GM23338 (cell line): ENCODE measurements at regions not wholly inside any gene's neighbourhood (a gene's known extent, or its start where the extent isn't known, plus 50 kb on each side); places are given as distances from the start of the nearest gene placed in this dataset.

Source experiments
- ATAC-seq: fragments of 200-7000 bp; cut with Tn5 transposase; 3 replicates; pipeline ENCODE4 v1.9.1; 2020
- DNase-seq: peaks from one replicate; pipeline ENCODE4 v3.0.0-alpha.2; 2015; ENCODE audit warnings: low spot score
- H2AFZ ChIP-seq: fragments of 200-600 bp; sonication (generic); 2 replicates; pipeline ENCODE4 v1.8.0; 2016; ENCODE audit warnings: antibody characterized with exemption, mild to moderate bottlenecking, moderate library complexity
- H3F3A ChIP-seq: fragments of 200-600 bp; sonication (generic); replicated peaks from 2 replicates; pipeline ENCODE4 v1.8.0; 2017; ENCODE audit warnings: antibody characterized with exemption, mixed run types, low read depth
- H3K27ac ChIP-seq: fragments of 200-600 bp; sonication (generic); 2 replicates; pipeline ENCODE4 v1.6.1; 2016; ENCODE audit warnings: low read depth
- H3K27me3 ChIP-seq: fragments of 200-600 bp; sonication (generic); 2 replicates; pipeline ENCODE4 v1.8.0; 2016; ENCODE audit warnings: mild to moderate bottlenecking, mixed run types, moderate library complexity; ENCODE audit not compliant: insufficient read depth
- H3K36me3 ChIP-seq: fragments of 200-600 bp; sonication (generic); 2 replicates; pipeline ENCODE4 v1.8.0; 2016; ENCODE audit warnings: mild to moderate bottlenecking; ENCODE audit not compliant: insufficient read depth
- H3K4me1 ChIP-seq: fragments of 200-600 bp; sonication (generic); 2 replicates; pipeline ENCODE4 v1.8.0; 2016; ENCODE audit warnings: mild to moderate bottlenecking, moderate library complexity; ENCODE audit not compliant: insufficient read depth
- H3K4me2 ChIP-seq: fragments of 200-600 bp; sonication (generic); 2 replicates; pipeline ENCODE4 v1.7.1; 2017; ENCODE audit warnings: mixed run types
- H3K4me3 ChIP-seq: fragments of 200-600 bp; sonication (generic); 2 replicates; pipeline ENCODE4 v1.6.1; 2016; ENCODE audit warnings: mixed run types
- H3K79me2 ChIP-seq: fragments of 200-600 bp; sonication (generic); replicated peaks from 2 replicates; pipeline ENCODE4 v1.8.0; 2017; ENCODE audit warnings: mild to moderate bottlenecking; ENCODE audit not compliant: insufficient read depth
- H3K9me2 ChIP-seq: fragments of 200-600 bp; sonication (generic); 2 replicates; pipeline ENCODE4 v1.8.0; 2017; ENCODE audit not compliant: insufficient read depth
- H4K20me1 ChIP-seq: fragments of 200-600 bp; sonication (generic); replicated peaks from 2 replicates; pipeline ENCODE4 v1.8.0; 2017; ENCODE audit warnings: mild to moderate bottlenecking; ENCODE audit not compliant: insufficient read depth
- H3K27ac Mint-ChIP-seq: 2 replicates; pipeline ENCODE4 v1.8.0; 2020; ENCODE audit warnings: inconsistent platforms, mild to moderate bottlenecking, moderate library complexity, mixed read lengths
- H3K27me3 Mint-ChIP-seq: 3 replicates; pipeline ENCODE4 v1.8.0; 2022; ENCODE audit warnings: low read depth, mild to moderate bottlenecking, moderate library complexity, mixed read lengths, inconsistent platforms; ENCODE audit not compliant: insufficient read depth, poor library complexity
- H3K36me3 Mint-ChIP-seq: 3 replicates; pipeline ENCODE4 v1.8.0; 2021; ENCODE audit warnings: low read depth, mild to moderate bottlenecking, inconsistent platforms, moderate library complexity, mixed read lengths
- H3K4me1 Mint-ChIP-seq: 3 replicates; pipeline ENCODE4 v1.8.0; 2020; ENCODE audit warnings: mild to moderate bottlenecking, inconsistent platforms, mixed read lengths
- H3K4me3 Mint-ChIP-seq: 3 replicates; pipeline ENCODE4 v1.8.0; 2021; ENCODE audit warnings: moderate library complexity, mild to moderate bottlenecking, inconsistent platforms, mixed read lengths
- H3K9me3 Mint-ChIP-seq: 3 replicates; pipeline ENCODE4 v1.8.0; 2020; ENCODE audit warnings: moderate library complexity, mild to moderate bottlenecking, inconsistent platforms, mixed read lengths
- EZH2phosphoT487 ChIP-seq: fragments of 200-600 bp; sonication (generic); IDR thresholded peaks from one replicate; pipeline ENCODE4 v1.8.1; 2018; ENCODE audit warnings: antibody characterized with exemption; ENCODE audit not compliant: unreplicated experiment
- NANOG ChIP-seq: IDR thresholded peaks from 2 replicates; pipeline ENCODE4 v1.6.1; 2016; ENCODE audit warnings: antibody characterized with exemption, borderline replicate concordance
- POLR2AphosphoS5 ChIP-seq: IDR thresholded peaks from 2 replicates; pipeline ENCODE4 v1.6.1; 2016; ENCODE audit warnings: antibody characterized with exemption, low read depth
- ZNF114 ChIP-seq: fragments of 250-450 bp; sonication (Bioruptor Pico); IDR thresholded peaks from 2 replicates; pipeline ENCODE4 v1.5.0; 2020; ENCODE audit warnings: mild to moderate bottlenecking, moderate library complexity
- ZNF331 ChIP-seq: fragments of 250-450 bp; sonication (Bioruptor Pico); IDR thresholded peaks from 2 replicates; pipeline ENCODE4 v1.5.0; 2020; ENCODE audit warnings: low read depth, mild to moderate bottlenecking, moderate library complexity
- TF ChIP-seq, protein P1 (sequence below): IDR thresholded peaks from one replicate; pipeline ENCODE4 v1.6.1; 2018; ENCODE audit warnings: antibody characterized with exemption; ENCODE audit not compliant: unreplicated experiment
- TF ChIP-seq, protein P2 (sequence below): fragments of 250-450 bp; sonication (Bioruptor Pico); IDR thresholded peaks from 2 replicates; pipeline ENCODE4 v1.5.0; 2020; ENCODE audit warnings: mild to moderate bottlenecking, moderate library complexity

DNA sequence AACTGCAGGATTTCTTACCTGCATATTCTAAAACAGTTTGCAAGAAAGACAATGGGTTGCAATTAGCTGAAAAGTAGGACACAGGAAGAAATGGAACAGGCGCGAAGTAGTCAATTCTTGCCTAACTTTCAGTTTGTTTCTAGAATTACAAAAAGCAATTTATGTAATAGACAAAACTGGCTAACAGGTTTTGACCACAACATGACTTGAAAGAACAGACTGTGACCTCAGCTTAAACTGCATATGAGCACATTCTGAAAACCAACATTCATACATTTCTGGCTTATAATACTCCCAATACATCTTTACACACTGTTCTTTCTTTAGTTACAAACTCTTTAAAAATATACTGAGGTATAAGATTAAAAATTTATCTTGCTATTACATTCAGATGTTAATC, 405.9 kb upstream of the B3GALT2 start:
- Histone ChIP-seq H3K4me2 (peak overlapping the region; percentile 68), H3K36me3 (no peaks in the 10 kb centered on the region), H3F3A (no peaks in the 10 kb centered on the region), H3K9me2 (no peaks in the 10 kb centered on the region), H4K20me1 (no peaks in the 10 kb centered on the region), H3K4me1 (peaks cover 80% of the 10 kb centered on the region), H3K79me2 (no peaks in the 10 kb centered on the region), H3K4me3 (peak overlapping the region; percentile 31; the same call in 1 of the 2 replicates), H3K27me3 (no peaks in the 10 kb centered on the region), H2AFZ (no peak overlapping the region), H3K27ac (no peak overlapping the region)
- Mint-ChIP-seq H3K27me3 (peaks cover 12% of the 10 kb centered on the region), H3K27ac (no peak overlapping the region), H3K36me3 (no peaks in the 10 kb centered on the region), H3K4me1 (peaks cover 63% of the 10 kb centered on the region), H3K4me3 (no peak overlapping the region), H3K9me3 (no peaks in the 10 kb centered on the region; the same call in 2 of the 3 replicates)
- TF ChIP-seq EZH2phosphoT487 (no peak), ZNF114 (CRISPR knock-in tag) (no peak), NANOG (no peak), ZNF331 (CRISPR knock-in tag) (no peak), POLR2AphosphoS5 (no peak)
- TF ChIP-seq, protein P1, sequence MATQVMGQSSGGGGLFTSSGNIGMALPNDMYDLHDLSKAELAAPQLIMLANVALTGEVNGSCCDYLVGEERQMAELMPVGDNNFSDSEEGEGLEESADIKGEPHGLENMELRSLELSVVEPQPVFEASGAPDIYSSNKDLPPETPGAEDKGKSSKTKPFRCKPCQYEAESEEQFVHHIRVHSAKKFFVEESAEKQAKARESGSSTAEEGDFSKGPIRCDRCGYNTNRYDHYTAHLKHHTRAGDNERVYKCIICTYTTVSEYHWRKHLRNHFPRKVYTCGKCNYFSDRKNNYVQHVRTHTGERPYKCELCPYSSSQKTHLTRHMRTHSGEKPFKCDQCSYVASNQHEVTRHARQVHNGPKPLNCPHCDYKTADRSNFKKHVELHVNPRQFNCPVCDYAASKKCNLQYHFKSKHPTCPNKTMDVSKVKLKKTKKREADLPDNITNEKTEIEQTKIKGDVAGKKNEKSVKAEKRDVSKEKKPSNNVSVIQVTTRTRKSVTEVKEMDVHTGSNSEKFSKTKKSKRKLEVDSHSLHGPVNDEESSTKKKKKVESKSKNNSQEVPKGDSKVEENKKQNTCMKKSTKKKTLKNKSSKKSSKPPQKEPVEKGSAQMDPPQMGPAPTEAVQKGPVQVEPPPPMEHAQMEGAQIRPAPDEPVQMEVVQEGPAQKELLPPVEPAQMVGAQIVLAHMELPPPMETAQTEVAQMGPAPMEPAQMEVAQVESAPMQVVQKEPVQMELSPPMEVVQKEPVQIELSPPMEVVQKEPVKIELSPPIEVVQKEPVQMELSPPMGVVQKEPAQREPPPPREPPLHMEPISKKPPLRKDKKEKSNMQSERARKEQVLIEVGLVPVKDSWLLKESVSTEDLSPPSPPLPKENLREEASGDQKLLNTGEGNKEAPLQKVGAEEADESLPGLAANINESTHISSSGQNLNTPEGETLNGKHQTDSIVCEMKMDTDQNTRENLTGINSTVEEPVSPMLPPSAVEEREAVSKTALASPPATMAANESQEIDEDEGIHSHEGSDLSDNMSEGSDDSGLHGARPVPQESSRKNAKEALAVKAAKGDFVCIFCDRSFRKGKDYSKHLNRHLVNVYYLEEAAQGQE = no peak
- TF ChIP-seq, protein P2, sequence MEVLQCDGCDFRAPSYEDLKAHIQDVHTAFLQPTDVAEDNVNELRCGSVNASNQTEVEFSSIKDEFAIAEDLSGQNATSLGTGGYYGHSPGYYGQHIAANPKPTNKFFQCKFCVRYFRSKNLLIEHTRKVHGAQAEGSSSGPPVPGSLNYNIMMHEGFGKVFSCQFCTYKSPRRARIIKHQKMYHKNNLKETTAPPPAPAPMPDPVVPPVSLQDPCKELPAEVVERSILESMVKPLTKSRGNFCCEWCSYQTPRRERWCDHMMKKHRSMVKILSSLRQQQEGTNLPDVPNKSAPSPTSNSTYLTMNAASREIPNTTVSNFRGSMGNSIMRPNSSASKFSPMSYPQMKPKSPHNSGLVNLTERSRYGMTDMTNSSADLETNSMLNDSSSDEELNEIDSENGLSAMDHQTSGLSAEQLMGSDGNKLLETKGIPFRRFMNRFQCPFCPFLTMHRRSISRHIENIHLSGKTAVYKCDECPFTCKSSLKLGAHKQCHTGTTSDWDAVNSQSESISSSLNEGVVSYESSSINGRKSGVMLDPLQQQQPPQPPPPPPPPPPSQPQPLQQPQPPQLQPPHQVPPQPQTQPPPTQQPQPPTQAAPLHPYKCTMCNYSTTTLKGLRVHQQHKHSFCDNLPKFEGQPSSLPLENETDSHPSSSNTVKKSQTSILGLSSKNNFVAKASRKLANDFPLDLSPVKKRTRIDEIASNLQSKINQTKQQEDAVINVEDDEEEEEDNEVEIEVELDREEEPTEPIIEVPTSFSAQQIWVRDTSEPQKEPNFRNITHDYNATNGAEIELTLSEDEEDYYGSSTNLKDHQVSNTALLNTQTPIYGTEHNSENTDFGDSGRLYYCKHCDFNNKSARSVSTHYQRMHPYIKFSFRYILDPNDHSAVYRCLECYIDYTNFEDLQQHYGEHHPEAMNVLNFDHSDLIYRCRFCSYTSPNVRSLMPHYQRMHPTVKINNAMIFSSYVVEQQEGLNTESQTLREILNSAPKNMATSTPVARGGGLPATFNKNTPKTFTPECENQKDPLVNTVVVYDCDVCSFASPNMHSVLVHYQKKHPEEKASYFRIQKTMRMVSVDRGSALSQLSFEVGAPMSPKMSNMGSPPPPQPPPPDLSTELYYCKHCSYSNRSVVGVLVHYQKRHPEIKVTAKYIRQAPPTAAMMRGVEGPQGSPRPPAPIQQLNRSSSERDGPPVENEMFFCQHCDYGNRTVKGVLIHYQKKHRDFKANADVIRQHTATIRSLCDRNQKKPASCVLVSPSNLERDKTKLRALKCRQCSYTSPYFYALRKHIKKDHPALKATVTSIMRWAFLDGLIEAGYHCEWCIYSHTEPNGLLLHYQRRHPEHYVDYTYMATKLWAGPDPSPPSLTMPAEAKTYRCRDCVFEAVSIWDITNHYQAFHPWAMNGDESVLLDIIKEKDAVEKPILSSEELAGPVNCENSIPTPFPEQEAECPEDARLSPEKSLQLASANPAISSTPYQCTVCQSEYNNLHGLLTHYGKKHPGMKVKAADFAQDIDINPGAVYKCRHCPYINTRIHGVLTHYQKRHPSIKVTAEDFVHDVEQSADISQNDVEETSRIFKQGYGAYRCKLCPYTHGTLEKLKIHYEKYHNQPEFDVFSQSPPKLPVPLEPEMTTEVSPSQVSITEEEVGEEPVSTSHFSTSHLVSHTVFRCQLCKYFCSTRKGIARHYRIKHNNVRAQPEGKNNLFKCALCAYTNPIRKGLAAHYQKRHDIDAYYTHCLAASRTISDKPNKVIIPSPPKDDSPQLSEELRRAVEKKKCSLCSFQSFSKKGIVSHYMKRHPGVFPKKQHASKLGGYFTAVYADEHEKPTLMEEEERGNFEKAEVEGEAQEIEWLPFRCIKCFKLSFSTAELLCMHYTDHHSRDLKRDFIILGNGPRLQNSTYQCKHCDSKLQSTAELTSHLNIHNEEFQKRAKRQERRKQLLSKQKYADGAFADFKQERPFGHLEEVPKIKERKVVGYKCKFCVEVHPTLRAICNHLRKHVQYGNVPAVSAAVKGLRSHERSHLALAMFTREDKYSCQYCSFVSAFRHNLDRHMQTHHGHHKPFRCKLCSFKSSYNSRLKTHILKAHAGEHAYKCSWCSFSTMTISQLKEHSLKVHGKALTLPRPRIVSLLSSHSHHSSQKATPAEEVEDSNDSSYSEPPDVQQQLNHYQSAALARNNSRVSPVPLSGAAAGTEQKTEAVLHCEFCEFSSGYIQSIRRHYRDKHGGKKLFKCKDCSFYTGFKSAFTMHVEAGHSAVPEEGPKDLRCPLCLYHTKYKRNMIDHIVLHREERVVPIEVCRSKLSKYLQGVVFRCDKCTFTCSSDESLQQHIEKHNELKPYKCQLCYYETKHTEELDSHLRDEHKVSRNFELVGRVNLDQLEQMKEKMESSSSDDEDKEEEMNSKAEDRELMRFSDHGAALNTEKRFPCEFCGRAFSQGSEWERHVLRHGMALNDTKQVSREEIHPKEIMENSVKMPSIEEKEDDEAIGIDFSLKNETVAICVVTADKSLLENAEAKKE = no peak
- no peak for DNase-seq
- ATAC-seq = no peak
